ENCODE measurements at regions not wholly inside any gene's neighbourhood (a gene's known extent, or its start where the extent isn't known, plus 50 kb on each side); places are given as distances from the start of the nearest gene placed in this dataset.

DNA sequence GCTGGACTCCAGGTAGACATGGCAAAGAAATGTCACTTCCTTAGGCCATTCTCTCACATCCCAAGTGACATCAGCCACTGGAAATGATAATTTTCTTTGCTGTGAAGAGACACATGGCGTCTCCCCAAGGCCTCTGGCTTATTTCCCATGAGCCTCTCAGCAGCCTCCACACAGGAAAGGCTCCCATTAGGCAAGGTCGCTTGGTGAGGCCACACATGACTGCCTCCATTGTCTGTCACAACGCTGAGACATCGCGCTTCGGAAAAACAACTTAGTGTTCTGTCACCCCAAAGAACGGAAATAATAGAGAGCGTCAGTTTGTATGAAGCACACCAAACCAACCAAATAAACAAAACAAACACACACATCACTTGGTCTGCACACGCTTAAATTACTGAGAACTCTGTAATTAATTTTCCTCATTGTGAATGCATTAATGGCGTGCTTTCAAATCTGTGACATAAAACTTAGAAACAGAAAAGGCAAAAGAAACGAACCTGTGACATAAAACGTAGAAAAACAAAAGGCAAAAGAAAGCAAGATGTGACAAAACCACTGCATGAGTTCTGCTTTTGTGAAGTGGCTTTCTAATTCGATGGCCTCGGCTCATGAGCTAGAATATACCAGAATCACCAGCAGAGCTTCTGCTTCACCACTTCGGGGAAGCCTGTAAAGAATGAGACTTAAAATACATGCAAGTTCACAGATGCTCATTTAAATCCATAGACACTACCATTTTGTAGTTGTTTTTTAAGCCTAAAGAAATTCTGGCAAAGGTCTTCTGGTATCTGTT, 404.2 kb upstream of the SGCG start (continued):
- TF ChIP-seq BCL11A (IDR thresholded peaks at IDR 0.05; ENCODE audit: low read depth in 2 of 2, low read length in 2 of 2), result no peak
